HG03520 (cell line): ENCODE measurements at regions not wholly inside any gene's neighbourhood (a gene's known extent, or its start where the extent isn't known, plus 50 kb on each side); places are given as distances from the start of the nearest gene placed in this dataset.

Experiments used
- ATAC-seq: cut with Tn5 transposase; IDR thresholded peaks from one replicate; pipeline ENCODE4 v1.9.1; 2021; ENCODE audit warnings: mild to moderate bottlenecking, moderate library complexity; ENCODE audit not compliant: unreplicated experiment

GRCh38 chr6:93972791-93973190 is 553.4 kb upstream of the EPHA7 start:
- ATAC-seq, result no peak

- ATAC-seq, result no peak
Observed at GRCh38 chr6:93970684-93971083, 551.3 kb upstream of the EPHA7 start.

GRCh38 chr6:93968126-93968525 is 548.8 kb upstream of the EPHA7 start:
- ATAC-seq, result no peak

GRCh38 chr6:93964926-93965325 is 545.6 kb upstream of the EPHA7 start:
- ATAC-seq, result no peak

GRCh38 chr6:93964321-93964720 is 545.0 kb upstream of the EPHA7 start:
- no peak for ATAC-seq

GRCh38 chr6:93962566-93962965 is 543.2 kb upstream of the EPHA7 start:
- no peak for ATAC-seq

GRCh38 chr6:93954584-93954983 is 535.2 kb upstream of the EPHA7 start:
- no peak for ATAC-seq

- ATAC-seq, result no peak
Observed at GRCh38 chr6:93943661-93944060, 524.3 kb upstream of the EPHA7 start.

- no peak for ATAC-seq
Observed at GRCh38 chr6:93940381-93940780, 521.0 kb upstream of the EPHA7 start.

GRCh38 chr6:93932175-93932574 is 512.8 kb upstream of the EPHA7 start:
- ATAC-seq, result no peak

GRCh38 chr6:93927731-93928130 is 508.4 kb upstream of the EPHA7 start:
- no peak for ATAC-seq

GRCh38 chr6:93919365-93919764 is 500.0 kb upstream of the EPHA7 start:
- ATAC-seq, result no peak

GRCh38 chr6:93918258-93918657 is 498.9 kb upstream of the EPHA7 start:
- no peak for ATAC-seq

- ATAC-seq, result no peak
Observed at GRCh38 chr6:93917216-93917615, 497.9 kb upstream of the EPHA7 start.

- no peak for ATAC-seq
Observed at GRCh38 chr6:93916716-93917115, 497.4 kb upstream of the EPHA7 start.

GRCh38 chr6:93915961-93916360 is 496.6 kb upstream of the EPHA7 start:
- ATAC-seq, result no peak

GRCh38 chr6:93902517-93902916 is 483.2 kb upstream of the EPHA7 start:
- no peak for ATAC-seq

GRCh38 chr6:93900142-93900541 is 480.8 kb upstream of the EPHA7 start:
- no peak for ATAC-seq

- no peak for ATAC-seq
Observed at GRCh38 chr6:93896081-93896480, 476.7 kb upstream of the EPHA7 start.

- ATAC-seq, result no peak
Observed at GRCh38 chr6:93894521-93894920, 475.2 kb upstream of the EPHA7 start.

GRCh38 chr6:93889713-93890112 is 470.4 kb upstream of the EPHA7 start:
- no peak for ATAC-seq

GRCh38 chr6:93886416-93886815 is 467.1 kb upstream of the EPHA7 start:
- ATAC-seq, result no peak

- no peak for ATAC-seq
Observed at GRCh38 chr6:93859971-93860370, 440.6 kb upstream of the EPHA7 start.

GRCh38 chr6:93858213-93858612 is 438.9 kb upstream of the EPHA7 start:
- ATAC-seq, result no peak
